Fibroblast of skin of scalp (primary cell): ENCODE measurements at regions not wholly inside any gene's neighbourhood (a gene's known extent, or its start where the extent isn't known, plus 50 kb on each side); places are given as distances from the start of the nearest gene placed in this dataset.
A peak's percentile ranks its signal among the peaks of the same experiment; 100 is the strongest.
"Not testable (repeated sequence)": the region's sequence is repeated elsewhere in the genome, so short reads cannot be mapped to it uniquely, and the experiment has no call there.

Source experiments
- DNase-seq: peaks from one replicate; pipeline ENCODE4 v3.0.0-alpha.2; 2013

- DNase-seq: no peak
Measured at GRCh38 chr2:234898534-234899053, 53.2 kb upstream of the SH3BP4 start.

- DNase-seq: not testable (repeated sequence)
Measured at GRCh38 chr2:234888442-234888841, 63.4 kb upstream of the SH3BP4 start.

- DNase-seq: no peak
Measured at GRCh38 chr2:234887195-234887594, 64.6 kb upstream of the SH3BP4 start.

GRCh38 chr2:234885886-234886285 lies 65.9 kb upstream of the SH3BP4 start:
- DNase-seq: no peak

- DNase-seq: no peak
Measured at GRCh38 chr2:234885118-234885517, 66.7 kb upstream of the SH3BP4 start.

- DNase-seq: no peak
Measured at GRCh38 chr2:234884591-234884990, 67.2 kb upstream of the SH3BP4 start.

- DNase-seq: peak; percentile 84
Measured at GRCh38 chr2:234881413-234882241, 70.2 kb upstream of the SH3BP4 start.

GRCh38 chr2:234880551-234881211 lies 71.1 kb upstream of the SH3BP4 start:
- no peak for DNase-seq

GRCh38 chr2:234879671-234880455 lies 72.0 kb upstream of the SH3BP4 start:
- DNase-seq: peak; percentile 35

GRCh38 chr2:234876621-234877020 lies 75.2 kb upstream of the SH3BP4 start:
- not testable (repeated sequence) for DNase-seq

GRCh38 chr2:234874347-234875046 lies 77.3 kb upstream of the SH3BP4 start:
- DNase-seq: no peak

GRCh38 chr2:234873828-234874173 lies 78.0 kb upstream of the SH3BP4 start:
- DNase-seq: peak; percentile 67

- DNase-seq: no peak
Measured at GRCh38 chr2:234873103-234873827, 78.6 kb upstream of the SH3BP4 start.

- DNase-seq: no peak
Measured at GRCh38 chr2:234869969-234870368, 81.8 kb upstream of the SH3BP4 start.

GRCh38 chr2:234869164-234869563 lies 82.7 kb upstream of the SH3BP4 start:
- no peak for DNase-seq

GRCh38 chr2:234867882-234868285 lies 83.9 kb upstream of the SH3BP4 start:
- DNase-seq: no peak

- no peak for DNase-seq
Measured at GRCh38 chr2:234865586-234865985, 86.2 kb upstream of the SH3BP4 start.

- DNase-seq: no peak
Measured at GRCh38 chr2:234865040-234865439, 86.8 kb upstream of the SH3BP4 start.

GRCh38 chr2:234864506-234864905 lies 87.3 kb upstream of the SH3BP4 start:
- no peak for DNase-seq

GRCh38 chr2:234863043-234863934 lies 88.5 kb upstream of the SH3BP4 start:
- DNase-seq: peak; percentile 57
